H7 (cell line): ENCODE measurements at regions not wholly inside any gene's neighbourhood (a gene's known extent, or its start where the extent isn't known, plus 50 kb on each side); places are given as distances from the start of the nearest gene placed in this dataset.

ENCODE experiments used
- DNase-seq: peaks from one replicate; pipeline ENCODE4 v3.0.0; 2012
- H3K27me3 ChIP-seq: 2 replicates; pipeline ENCODE4 v1.6.0; 2011; ENCODE audit warnings: mild to moderate bottlenecking, low read length; ENCODE audit not compliant: control insufficient read depth, insufficient read depth
- H3K36me3 ChIP-seq: replicated peaks from 2 replicates; pipeline ENCODE4 v1.5.1; 2011; ENCODE audit warnings: low read length; ENCODE audit not compliant: control insufficient read depth, insufficient read depth
- H3K4me3 ChIP-seq: 2 replicates; pipeline ENCODE4 v1.5.1; 2011; ENCODE audit warnings: low read depth, mild to moderate bottlenecking, control low read depth, low read length, moderate library complexity; ENCODE audit not compliant: insufficient read depth

GRCh38 chr2:176612736-176613135, 343.5 kb downstream of the MTX2 start:
- DNase-seq = no peak
- no peak overlapping the region for H3K4me3 ChIP-seq
- no peaks in the 10 kb centered on the region for H3K27me3 ChIP-seq
- H3K36me3 ChIP-seq = no peaks in the 10 kb centered on the region

- no peaks in the 10 kb centered on the region for H3K36me3 ChIP-seq
These were observed 344.2 kb downstream of the MTX2 start for GRCh38 chr2:176613323-176613987.

GRCh38 chr2:176614049-176614448, 344.8 kb downstream of the MTX2 start:
- Histone ChIP-seq H3K27me3 (no peaks in the 10 kb centered on the region), H3K4me3 (no peak overlapping the region), H3K36me3 (no peaks in the 10 kb centered on the region)
- no peak for DNase-seq

More at GRCh38 chr2:176613323-176613987, 344.2 kb downstream of the MTX2 start:
- no peak for DNase-seq
- Histone ChIP-seq H3K4me3 (no peak overlapping the region), H3K27me3 (no peaks in the 10 kb centered on the region)

GRCh38 chr2:176614930-176615329, 345.7 kb downstream of the MTX2 start:
- Histone ChIP-seq H3K36me3 (no peaks in the 10 kb centered on the region), H3K4me3 (no peak overlapping the region), H3K27me3 (no peaks in the 10 kb centered on the region)
- no peak for DNase-seq

GRCh38 chr2:176619504-176619903, 350.3 kb downstream of the MTX2 start:
- Histone ChIP-seq H3K4me3 (no peak overlapping the region), H3K27me3 (no peaks in the 10 kb centered on the region), H3K36me3 (no peaks in the 10 kb centered on the region)
- no peak for DNase-seq

- DNase-seq = no peak
- no peak overlapping the region for H3K4me3 ChIP-seq
- no peaks in the 10 kb centered on the region for H3K36me3 ChIP-seq
- no peaks in the 10 kb centered on the region for H3K27me3 ChIP-seq
These were observed 352.1 kb downstream of the MTX2 start for GRCh38 chr2:176621350-176621749.

- DNase-seq = no peak
- Histone ChIP-seq H3K4me3 (no peak overlapping the region), H3K27me3 (no peaks in the 10 kb centered on the region), H3K36me3 (no peaks in the 10 kb centered on the region)
These were observed 353.6 kb downstream of the MTX2 start for GRCh38 chr2:176622792-176623191.

- no peaks in the 10 kb centered on the region for H3K27me3 ChIP-seq
These were observed 357.6 kb downstream of the MTX2 start for GRCh38 chr2:176626796-176627195.

GRCh38 chr2:176628438-176628837, 359.2 kb downstream of the MTX2 start:
- no peak for DNase-seq
- H3K4me3 ChIP-seq = no peak overlapping the region
- H3K36me3 ChIP-seq = no peaks in the 10 kb centered on the region
- H3K27me3 ChIP-seq = no peaks in the 10 kb centered on the region

More at GRCh38 chr2:176626796-176627195, 357.6 kb downstream of the MTX2 start:
- no peaks in the 10 kb centered on the region for H3K36me3 ChIP-seq
- H3K4me3 ChIP-seq = no peak overlapping the region
- no peak for DNase-seq

- Histone ChIP-seq H3K4me3 (no peak overlapping the region), H3K27me3 (peaks cover 28% of the 10 kb centered on the region), H3K36me3 (no peaks in the 10 kb centered on the region)
- DNase-seq = no peak
These were observed 364.5 kb downstream of the MTX2 start for GRCh38 chr2:176633754-176634153.

GRCh38 chr2:176636401-176636800, 367.2 kb downstream of the MTX2 start:
- H3K36me3 ChIP-seq = no peaks in the 10 kb centered on the region
- no peak for DNase-seq
- H3K27me3 ChIP-seq = peaks cover 28% of the 10 kb centered on the region
- H3K4me3 ChIP-seq = no peak overlapping the region

GRCh38 chr2:176637142-176637485, 367.9 kb downstream of the MTX2 start:
- Histone ChIP-seq H3K27me3 (peaks cover 28% of the 10 kb centered on the region), H3K4me3 (peak overlapping the region; percentile 56), H3K36me3 (no peaks in the 10 kb centered on the region)
- DNase-seq = no peak

- DNase-seq = peak; percentile 87
- Histone ChIP-seq H3K27me3 (peaks cover 28% of the 10 kb centered on the region), H3K4me3 (peak overlapping the region; percentile 56), H3K36me3 (no peaks in the 10 kb centered on the region)
These were observed 368.4 kb downstream of the MTX2 start for GRCh38 chr2:176637486-176638166.

GRCh38 chr2:176638167-176639015, 369.1 kb downstream of the MTX2 start:
- Histone ChIP-seq H3K4me3 (peak overlapping the region; percentile 56), H3K27me3 (peaks cover 28% of the 10 kb centered on the region), H3K36me3 (no peaks in the 10 kb centered on the region)
- peak; percentile 88 for DNase-seq

GRCh38 chr2:176639016-176639343, 369.7 kb downstream of the MTX2 start:
- Histone ChIP-seq H3K36me3 (no peaks in the 10 kb centered on the region), H3K4me3 (no peak overlapping the region), H3K27me3 (peaks cover 28% of the 10 kb centered on the region)
- no peak for DNase-seq
